ENCODE measurements at regions not wholly inside any gene's neighbourhood (a gene's known extent, or its start where the extent isn't known, plus 50 kb on each side); places are given as distances from the start of the nearest gene placed in this dataset.
"Not testable (repeated sequence)": the region's sequence is repeated elsewhere in the genome, so short reads cannot be mapped to it uniquely, and the experiment has no call there.

DNA sequence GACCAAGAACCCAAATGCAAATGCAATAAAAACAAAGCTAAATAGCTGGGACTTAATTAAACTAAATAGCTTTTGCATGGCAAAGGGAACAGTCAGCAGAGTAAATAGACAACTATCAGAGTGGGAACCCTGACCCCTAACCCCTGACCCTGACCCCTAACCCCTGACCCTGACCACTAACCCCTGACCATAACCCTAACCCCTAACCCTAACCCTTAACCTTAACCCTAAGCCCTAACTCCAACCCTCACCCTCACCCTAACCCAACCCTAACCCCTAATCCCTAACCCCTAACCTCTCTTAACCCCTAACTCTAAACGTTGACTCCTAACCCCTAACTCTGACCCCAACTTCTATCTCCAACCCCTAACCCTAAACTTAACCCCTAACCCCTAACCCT lies 3014.3 kb upstream of the TEKT4 start:
- DNase-seq; H3K9me3 Mint-ChIP-seq; H3K27ac Mint-ChIP-seq; H3K4me3 Mint-ChIP-seq; H3K27me3 Mint-ChIP-seq; H3K4me1 Mint-ChIP-seq; H3K36me3 Mint-ChIP-seq (ENCODE audit: low read depth); ATAC-seq: not testable (repeated sequence)

DNA sequence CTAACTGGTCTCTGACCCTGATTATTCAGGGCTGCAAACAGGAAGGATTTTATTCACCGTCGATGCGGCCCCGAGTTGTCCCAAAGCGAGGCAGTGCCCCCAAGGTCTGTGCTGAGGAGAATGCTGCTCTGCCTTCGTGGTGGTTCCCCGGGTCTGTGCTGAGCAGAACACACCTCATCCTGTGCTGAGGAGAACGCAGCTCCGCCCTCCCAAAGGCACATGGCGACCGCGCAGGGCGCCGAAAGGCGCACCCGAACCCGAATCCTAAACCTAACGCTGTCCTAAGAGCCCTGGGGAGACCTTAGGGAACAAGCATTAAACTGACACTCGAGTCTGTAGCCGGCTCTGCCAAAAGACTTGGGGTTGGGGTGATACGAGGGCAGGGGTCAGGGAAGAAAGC lies 3013.5 kb upstream of the TEKT4 start:
- not testable (repeated sequence) for H3K27me3 Mint-ChIP-seq; H3K36me3 Mint-ChIP-seq (ENCODE audit: low read depth); ATAC-seq; H3K4me3 Mint-ChIP-seq; H3K9me3 Mint-ChIP-seq; H3K4me1 Mint-ChIP-seq; DNase-seq; H3K27ac Mint-ChIP-seq

DNA sequence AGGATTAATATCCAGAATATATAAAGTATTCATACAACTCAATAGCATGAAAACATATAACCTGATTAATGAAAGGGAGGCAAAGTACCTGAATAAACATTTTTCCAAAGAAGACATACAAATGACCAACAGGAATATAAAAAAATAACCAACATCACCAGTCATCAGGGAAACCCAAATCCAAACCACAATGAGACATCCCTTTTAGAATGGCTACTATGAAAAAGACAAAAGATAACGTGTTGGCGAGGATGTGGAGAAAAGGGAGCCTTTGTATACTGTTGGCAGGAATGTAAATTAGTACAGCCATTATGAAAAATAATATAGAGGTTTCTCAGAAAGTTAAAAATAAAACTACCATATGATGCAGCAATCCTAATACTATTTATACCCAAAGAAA lies 2999.5 kb upstream of the TEKT4 start:
- not testable (repeated sequence) for ATAC-seq; H3K36me3 Mint-ChIP-seq (ENCODE audit: low read depth); DNase-seq; H3K4me3 Mint-ChIP-seq; H3K27me3 Mint-ChIP-seq; H3K9me3 Mint-ChIP-seq; H3K27ac Mint-ChIP-seq; H3K4me1 Mint-ChIP-seq

DNA sequence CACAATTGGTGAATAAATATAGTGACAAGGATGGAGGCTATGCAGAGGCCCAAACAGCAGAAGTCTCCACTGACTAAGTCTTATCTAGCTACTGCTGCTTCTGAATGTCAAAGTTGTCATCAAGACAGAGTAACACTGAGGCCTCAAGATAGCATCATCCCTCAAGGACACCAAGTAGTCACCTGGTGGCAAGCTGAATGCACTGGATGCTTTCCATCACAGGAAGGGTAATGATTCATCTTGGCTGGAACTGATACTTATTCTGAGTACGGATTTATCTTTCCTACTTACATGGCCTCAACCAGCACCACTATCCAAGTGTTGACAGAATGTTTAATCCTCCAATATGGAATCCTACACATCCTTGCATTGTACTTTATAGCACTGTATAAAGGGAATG lies 2997.8 kb upstream of the TEKT4 start:
- H3K27ac Mint-ChIP-seq; DNase-seq; ATAC-seq; H3K4me1 Mint-ChIP-seq; H3K27me3 Mint-ChIP-seq; H3K36me3 Mint-ChIP-seq (ENCODE audit: low read depth); H3K9me3 Mint-ChIP-seq; H3K4me3 Mint-ChIP-seq: not testable (repeated sequence)

DNA sequence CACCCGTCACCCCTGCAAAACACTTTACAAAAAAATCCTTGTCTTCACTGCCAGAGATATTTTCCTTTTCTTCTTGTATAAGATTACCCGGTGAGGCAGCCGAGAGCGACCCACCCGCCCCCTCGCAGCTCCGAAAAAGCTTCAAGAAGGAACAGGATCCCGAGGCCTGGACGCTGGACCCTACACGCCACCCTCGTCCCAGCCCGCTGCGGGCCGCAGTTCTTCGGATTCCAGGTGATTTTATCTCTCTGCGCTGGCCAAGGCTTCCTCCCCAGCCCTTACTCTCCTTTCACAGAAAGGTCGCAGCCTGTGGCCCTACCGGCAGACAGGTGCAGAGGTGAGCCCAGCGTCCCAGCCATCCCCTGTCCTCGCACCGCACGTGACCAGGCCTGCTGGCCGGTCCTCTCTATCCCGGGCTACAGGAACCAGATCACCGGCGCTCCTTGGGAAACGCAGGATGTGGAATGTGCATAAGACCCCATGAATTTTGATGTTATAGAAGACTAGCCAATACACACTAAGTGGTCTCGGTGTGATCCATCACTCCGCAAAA lies 2993.5 kb upstream of the TEKT4 start:
- ATAC-seq; H3K27ac Mint-ChIP-seq; H3K27me3 Mint-ChIP-seq; H3K36me3 Mint-ChIP-seq (ENCODE audit: low read depth); H3K4me3 Mint-ChIP-seq; H3K9me3 Mint-ChIP-seq; H3K4me1 Mint-ChIP-seq; DNase-seq: not testable (repeated sequence)

DNA sequence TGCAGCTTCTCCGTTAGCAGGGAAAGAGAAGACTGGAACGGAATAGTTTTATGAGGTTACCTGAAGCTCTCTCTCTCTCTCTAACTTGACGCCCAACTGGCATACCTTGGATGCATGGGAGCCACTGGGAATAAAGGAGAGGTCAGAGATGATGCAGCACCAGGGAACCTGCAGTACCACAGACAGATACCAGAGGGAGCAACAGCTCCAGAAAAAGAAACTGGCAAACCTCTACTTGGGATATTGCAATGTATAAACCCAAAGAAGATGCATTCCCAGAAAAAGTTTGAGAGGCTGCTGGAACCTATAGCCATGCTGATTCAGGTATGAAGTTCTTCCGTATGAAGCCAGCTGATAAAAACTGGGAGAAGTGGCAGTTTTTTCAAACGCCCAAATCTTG lies 2976.1 kb upstream of the TEKT4 start:
- H3K27ac Mint-ChIP-seq; H3K4me3 Mint-ChIP-seq; H3K27me3 Mint-ChIP-seq; H3K4me1 Mint-ChIP-seq; ATAC-seq; DNase-seq; H3K9me3 Mint-ChIP-seq; H3K36me3 Mint-ChIP-seq (ENCODE audit: low read depth): not testable (repeated sequence)

DNA sequence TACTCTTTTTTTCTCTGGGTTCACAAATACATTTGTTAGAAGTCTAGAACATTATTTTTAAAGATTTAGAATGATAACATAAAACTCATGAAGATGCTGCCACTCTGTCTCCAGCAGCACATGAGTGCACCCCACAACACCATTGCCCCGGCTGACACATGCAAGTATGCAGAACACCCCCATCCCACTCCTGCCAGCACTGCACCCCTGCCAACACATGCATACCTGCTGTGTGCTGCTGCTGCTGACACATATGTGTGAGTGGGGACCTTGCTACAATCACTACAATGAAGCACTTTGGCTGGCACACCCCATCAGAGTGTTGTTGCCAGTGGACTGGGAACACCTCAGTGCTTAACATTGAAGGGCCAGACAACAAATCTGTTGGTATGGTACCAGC lies 2953.6 kb upstream of the TEKT4 start:
- not testable (repeated sequence) for H3K4me1 Mint-ChIP-seq; H3K4me3 Mint-ChIP-seq; H3K27me3 Mint-ChIP-seq; H3K27ac Mint-ChIP-seq; DNase-seq; H3K36me3 Mint-ChIP-seq (ENCODE audit: low read depth); H3K9me3 Mint-ChIP-seq; ATAC-seq

Data from activated naive CD8-positive, alpha-beta T cell treated with anti-CD3 and anti-CD28 coated beads, Interleukin-2, amount 50 U/mL, for 24 hours (primary cell).